HCT116 (cell line): ENCODE measurements at regions not wholly inside any gene's neighbourhood (a gene's known extent, or its start where the extent isn't known, plus 50 kb on each side); places are given as distances from the start of the nearest gene placed in this dataset.

Experiments used
- ATF3 ChIP-seq: IDR thresholded peaks from 2 replicates; pipeline ENCODE4 v1.6.1; 2012
- CTCF ChIP-seq, 3 experiments: fragments of 200-600 bp in 1 of 3; sonication (generic) in 1 of 3; IDR thresholded peaks in 2 of 3; conservative IDR thresholded peaks in 1 of 3; 2 replicates each; pipeline ENCODE4 v1.5.1; 2012 to 2017; ENCODE audit warnings: low read depth in 2 of 3, low read length in 2 of 3, antibody characterized with exemption in 1 of 3, borderline replicate concordance in 1 of 3, control low read depth in 1 of 3, mild to moderate bottlenecking in 1 of 3, mixed read lengths in 1 of 3, mixed run types in 1 of 3, moderate library complexity in 1 of 3; ENCODE audit not compliant: insufficient read depth in 1 of 3
- EZH2 ChIP-seq: fragments of 200-600 bp; sonication (generic); IDR thresholded peaks from 2 replicates; pipeline ENCODE4 v1.6.1; 2017; ENCODE audit warnings: antibody characterized with exemption, mixed run types
- JUND ChIP-seq: IDR thresholded peaks from 2 replicates; pipeline ENCODE4 v1.6.1; 2012
- MAX ChIP-seq: IDR thresholded peaks from 2 replicates; pipeline ENCODE4 v1.6.1; 2012
- POLR2AphosphoS5 ChIP-seq: IDR thresholded peaks from 2 replicates; pipeline ENCODE4 v1.6.1; 2011; ENCODE audit warnings: mild to moderate bottlenecking, low read depth, low read length, moderate library complexity
- RAD21 ChIP-seq: IDR thresholded peaks from 2 replicates; pipeline ENCODE4 v1.6.1; 2012; ENCODE audit warnings: low read depth, mild to moderate bottlenecking
- TCF7L2 ChIP-seq: IDR thresholded peaks from 2 replicates; pipeline ENCODE4 v1.7.0; 2011; ENCODE audit warnings: borderline replicate concordance, inconsistent platforms; ENCODE audit not compliant: insufficient read depth, insufficient read length; ENCODE audit errors: extremely low read depth
- ZFX ChIP-seq: fragments of 450-650 bp; IDR thresholded peaks from 2 replicates; pipeline ENCODE4 v1.6.1; 2017

- TF ChIP-seq CTCF (IDR thresholded peaks at IDR 0.05 in 2 of 3, conservative IDR thresholded peaks at IDR 0.05 in 1 of 3; ENCODE audit: borderline replicate concordance in 1 of 3, insufficient read depth in 1 of 3, low read depth in 2 of 3, low read length in 2 of 3), result no peak
- TF ChIP-seq EZH2, result no peak
- TF ChIP-seq ATF3, result no peak
- TF ChIP-seq POLR2AphosphoS5, result no peak
- no peak for TF ChIP-seq TCF7L2
- no peak for TF ChIP-seq JUND
- no peak for TF ChIP-seq MAX
- no peak for TF ChIP-seq ZFX
- TF ChIP-seq RAD21, result no peak
Measured at GRCh38 chr3:40989141-40990061, 209.9 kb upstream of the CTNNB1 start.
